Neural progenitor cell (in vitro differentiated cells): ENCODE measurements at regions not wholly inside any gene's neighbourhood (a gene's known extent, or its start where the extent isn't known, plus 50 kb on each side); places are given as distances from the start of the nearest gene placed in this dataset.
"Not testable (repeated sequence)": the region's sequence is repeated elsewhere in the genome, so short reads cannot be mapped to it uniquely, and the experiment has no call there.

Experiments used
- DNase-seq: peaks from one replicate; pipeline ENCODE4 v3.0.0-alpha.2; 2016; ENCODE audit warnings: low spot score
- H2AFZ ChIP-seq: fragments of 200-600 bp; sonication (generic); replicated peaks from 2 replicates; pipeline ENCODE4 v1.6.1; 2016; ENCODE audit warnings: antibody characterized with exemption
- H3F3A ChIP-seq: fragments of 200-600 bp; sonication (generic); 2 replicates; pipeline ENCODE4 v1.6.1; 2016; ENCODE audit warnings: antibody characterized with exemption, low read depth
- H3K27ac ChIP-seq: fragments of 200-600 bp; sonication (generic); 2 replicates; pipeline ENCODE4 v1.5.1; 2016; ENCODE audit warnings: mild to moderate bottlenecking
- H3K27me3 ChIP-seq: fragments of 200-600 bp; sonication (generic); 2 replicates; pipeline ENCODE4 v1.6.1; 2016; ENCODE audit warnings: mild to moderate bottlenecking, moderate library complexity
- H3K36me3 ChIP-seq: fragments of 200-600 bp; sonication (generic); 2 replicates; pipeline ENCODE4 v1.5.1; 2016
- H3K4me1 ChIP-seq: fragments of 200-600 bp; sonication (generic); 2 replicates; pipeline ENCODE4 v1.6.1; 2016; ENCODE audit warnings: mixed run types
- H3K4me2 ChIP-seq: fragments of 200-600 bp; sonication (generic); 2 replicates; pipeline ENCODE4 v1.6.1; 2016
- H3K4me3 ChIP-seq: fragments of 200-600 bp; sonication (generic); 2 replicates; pipeline ENCODE4 v1.5.1; 2016
- H3K79me2 ChIP-seq: fragments of 200-600 bp; sonication (generic); 2 replicates; pipeline ENCODE4 v1.6.1; 2016; ENCODE audit warnings: low read depth
- H3K9ac ChIP-seq: fragments of 200-600 bp; sonication (generic); 2 replicates; pipeline ENCODE4 v1.6.1; 2016
- H3K9me3 ChIP-seq: fragments of 200-600 bp; sonication (generic); 2 replicates; pipeline ENCODE4 v1.5.1; 2016; ENCODE audit warnings: low read depth
- H4K20me1 ChIP-seq: fragments of 200-600 bp; sonication (generic); 2 replicates; pipeline ENCODE4 v1.6.1; 2016; ENCODE audit warnings: low read depth
- H3K27ac Mint-ChIP-seq: 3 replicates; pipeline ENCODE4 v1.8.0; 2021; ENCODE audit warnings: mixed read lengths
- H3K27me3 Mint-ChIP-seq: 2 replicates; pipeline ENCODE4 v1.8.0; 2022; ENCODE audit warnings: low read depth, mild to moderate bottlenecking, inconsistent platforms, moderate library complexity, mixed read lengths; ENCODE audit not compliant: insufficient read depth
- H3K36me3 Mint-ChIP-seq: 3 replicates; pipeline ENCODE4 v1.8.0; 2021; ENCODE audit warnings: mixed read lengths
- H3K4me1 Mint-ChIP-seq: 3 replicates; pipeline ENCODE4 v1.8.0; 2021; ENCODE audit warnings: mixed read lengths
- H3K4me3 Mint-ChIP-seq: 3 replicates; pipeline ENCODE4 v1.8.0; 2021; ENCODE audit warnings: mild to moderate bottlenecking, moderate library complexity, mixed read lengths
- H3K9me3 Mint-ChIP-seq: 3 replicates; pipeline ENCODE4 v1.8.0; 2020; ENCODE audit warnings: mixed read lengths
- EZH2 ChIP-seq: fragments of 200-600 bp; sonication (generic); IDR thresholded peaks from 2 replicates; pipeline ENCODE4 v1.6.1; 2017; ENCODE audit warnings: antibody characterized with exemption, mild to moderate bottlenecking, moderate library complexity
- EZH2phosphoT487 ChIP-seq: fragments of 200-600 bp; sonication (generic); IDR thresholded peaks from 2 replicates; pipeline ENCODE4 v1.6.1; 2017; ENCODE audit warnings: antibody characterized with exemption
- TF ChIP-seq, protein P1 (sequence below): fragments of 200-600 bp; sonication (generic); IDR thresholded peaks from 2 replicates; pipeline ENCODE4 v1.5.1; 2017; ENCODE audit warnings: antibody characterized with exemption, mild to moderate bottlenecking

DNA sequence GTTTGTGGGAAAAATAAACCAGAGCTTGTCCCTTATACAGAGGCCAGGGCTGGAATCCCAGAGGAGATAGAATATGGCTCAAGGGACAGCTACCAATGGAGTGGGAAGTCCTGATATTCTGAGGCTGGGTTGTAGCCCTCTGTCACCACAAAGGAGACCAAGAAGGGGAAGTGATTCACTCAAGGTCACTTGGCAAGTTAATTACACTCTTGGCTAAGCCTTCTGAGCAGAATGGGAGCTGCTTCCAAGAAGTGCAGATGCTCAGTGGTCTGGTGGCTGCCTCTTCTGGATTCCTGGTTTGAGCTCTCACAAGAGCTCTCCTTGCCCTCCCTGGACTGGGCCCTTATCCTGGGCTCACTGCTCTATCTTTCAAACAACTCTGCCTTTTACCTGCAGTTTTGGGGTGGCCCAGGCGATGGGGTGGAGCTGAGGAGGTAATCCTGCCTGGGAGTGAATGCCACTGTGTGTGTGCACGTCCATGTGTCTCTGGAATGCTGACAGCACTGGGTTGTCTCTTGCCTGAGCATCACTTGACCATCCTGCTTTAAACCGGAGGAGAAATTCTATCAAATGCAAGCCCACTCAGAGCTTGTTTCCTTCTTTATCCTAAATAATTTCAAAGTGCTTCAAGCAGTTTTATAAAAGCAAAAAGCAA, 168.2 kb downstream of the KCNS3 start:
- no peak overlapping the region for H3K27ac Mint-ChIP-seq
- no peak for DNase-seq
- H3K4me3 Mint-ChIP-seq = no peak overlapping the region

DNA sequence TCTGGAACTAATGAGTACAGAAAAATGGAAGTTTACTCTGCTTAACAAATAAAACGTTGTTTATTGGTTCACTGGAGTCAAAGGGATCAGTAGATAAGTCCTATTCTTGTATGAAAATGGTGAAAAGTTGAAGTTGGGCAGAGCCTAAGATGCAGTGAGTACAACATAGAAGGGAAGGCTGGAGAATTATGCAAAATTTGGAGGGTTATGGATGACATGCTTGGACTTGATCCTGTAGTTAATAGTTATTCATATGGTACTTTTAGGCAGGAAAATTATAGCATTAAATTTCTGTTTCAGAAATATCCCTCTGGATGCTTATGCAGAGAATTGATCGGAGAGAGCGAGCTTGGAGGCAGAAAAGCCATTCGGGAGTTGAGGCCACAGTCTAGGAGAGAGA, 167.6 kb downstream of the KCNS3 start:
- H3K4me1 ChIP-seq = no peaks in the 10 kb centered on the region
- H3F3A ChIP-seq = no peaks in the 10 kb centered on the region
- no peak overlapping the region for H3K4me2 ChIP-seq
- Mint-ChIP-seq H3K36me3 (no peaks in the 10 kb centered on the region), H3K27me3 (peaks cover 9% of the 10 kb centered on the region), H3K27ac (no peak overlapping the region), H3K9me3 (no peaks in the 10 kb centered on the region), H3K4me3 (no peak overlapping the region), H3K4me1 (no peaks in the 10 kb centered on the region)
- H3K79me2 ChIP-seq = no peaks in the 10 kb centered on the region
- H2AFZ ChIP-seq = no peak overlapping the region
- no peaks in the 10 kb centered on the region for H3K9me3 ChIP-seq
- H3K36me3 ChIP-seq = no peaks in the 10 kb centered on the region
- no peak for TF ChIP-seq EZH2
- no peak for TF ChIP-seq EZH2phosphoT487
- TF ChIP-seq, protein P1, sequence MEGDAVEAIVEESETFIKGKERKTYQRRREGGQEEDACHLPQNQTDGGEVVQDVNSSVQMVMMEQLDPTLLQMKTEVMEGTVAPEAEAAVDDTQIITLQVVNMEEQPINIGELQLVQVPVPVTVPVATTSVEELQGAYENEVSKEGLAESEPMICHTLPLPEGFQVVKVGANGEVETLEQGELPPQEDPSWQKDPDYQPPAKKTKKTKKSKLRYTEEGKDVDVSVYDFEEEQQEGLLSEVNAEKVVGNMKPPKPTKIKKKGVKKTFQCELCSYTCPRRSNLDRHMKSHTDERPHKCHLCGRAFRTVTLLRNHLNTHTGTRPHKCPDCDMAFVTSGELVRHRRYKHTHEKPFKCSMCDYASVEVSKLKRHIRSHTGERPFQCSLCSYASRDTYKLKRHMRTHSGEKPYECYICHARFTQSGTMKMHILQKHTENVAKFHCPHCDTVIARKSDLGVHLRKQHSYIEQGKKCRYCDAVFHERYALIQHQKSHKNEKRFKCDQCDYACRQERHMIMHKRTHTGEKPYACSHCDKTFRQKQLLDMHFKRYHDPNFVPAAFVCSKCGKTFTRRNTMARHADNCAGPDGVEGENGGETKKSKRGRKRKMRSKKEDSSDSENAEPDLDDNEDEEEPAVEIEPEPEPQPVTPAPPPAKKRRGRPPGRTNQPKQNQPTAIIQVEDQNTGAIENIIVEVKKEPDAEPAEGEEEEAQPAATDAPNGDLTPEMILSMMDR = no peak
- H3K27ac ChIP-seq = no peak overlapping the region
- DNase-seq = no peak
- no peak overlapping the region for H3K9ac ChIP-seq
- H3K4me3 ChIP-seq = no peak overlapping the region
- H3K27me3 ChIP-seq = no peaks in the 10 kb centered on the region
- no peaks in the 10 kb centered on the region for H4K20me1 ChIP-seq

More for the DNA sequence above, 168.2 kb downstream of the KCNS3 start:
- H3K36me3 Mint-ChIP-seq = no peaks in the 10 kb centered on the region
- no peaks in the 10 kb centered on the region for H3K4me1 ChIP-seq
- no peak overlapping the region for H2AFZ ChIP-seq
- H3K27me3 ChIP-seq = no peaks in the 10 kb centered on the region
- H3K27me3 Mint-ChIP-seq = peaks cover 11% of the 10 kb centered on the region
- no peaks in the 10 kb centered on the region for H3K9me3 ChIP-seq
- H3K4me3 ChIP-seq = no peak overlapping the region
- TF ChIP-seq, protein P1 = no peak
- TF ChIP-seq EZH2phosphoT487 (no peak), EZH2 (no peak)
- H4K20me1 ChIP-seq = no peaks in the 10 kb centered on the region
- no peak overlapping the region for H3K27ac ChIP-seq
- no peaks in the 10 kb centered on the region for H3K9me3 Mint-ChIP-seq
- H3K36me3 ChIP-seq = no peaks in the 10 kb centered on the region
- no peaks in the 10 kb centered on the region for H3K79me2 ChIP-seq
- H3F3A ChIP-seq = no peaks in the 10 kb centered on the region
- H3K4me2 ChIP-seq = no peak overlapping the region
- no peaks in the 10 kb centered on the region for H3K4me1 Mint-ChIP-seq
- no peak overlapping the region for H3K9ac ChIP-seq

DNA sequence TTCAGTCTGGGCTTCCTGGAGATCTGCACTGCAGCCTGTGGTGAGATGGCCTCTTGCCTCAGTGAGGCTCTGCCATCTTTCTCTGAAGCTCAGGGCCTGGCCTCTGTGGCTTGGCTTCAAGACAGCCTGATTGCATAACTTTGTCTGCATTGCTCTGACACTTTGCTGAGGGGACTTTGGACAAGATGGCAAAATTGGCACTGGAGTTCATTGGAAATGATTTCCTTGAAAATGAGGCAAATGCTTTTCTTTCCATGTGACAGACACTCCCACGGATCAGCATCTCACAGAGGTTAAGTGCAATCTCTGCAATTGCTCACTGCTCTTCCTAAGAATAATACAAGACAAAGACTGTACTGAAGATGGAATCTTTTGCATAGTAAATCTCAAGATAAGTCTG, 166.8 kb downstream of the KCNS3 start:
- no peaks in the 10 kb centered on the region for H3K4me1 Mint-ChIP-seq
- no peak overlapping the region for H3K9ac ChIP-seq
- no peaks in the 10 kb centered on the region for H3K9me3 ChIP-seq
- H3K36me3 ChIP-seq = no peaks in the 10 kb centered on the region
- H3K27me3 Mint-ChIP-seq = peaks cover 7% of the 10 kb centered on the region
- H3K9me3 Mint-ChIP-seq = no peaks in the 10 kb centered on the region
- H3K4me2 ChIP-seq = no peak overlapping the region
- H3K27ac Mint-ChIP-seq = no peak overlapping the region
- no peaks in the 10 kb centered on the region for H3K36me3 Mint-ChIP-seq
- no peak for DNase-seq
- H3K79me2 ChIP-seq = no peaks in the 10 kb centered on the region
- H3K4me3 Mint-ChIP-seq = no peak overlapping the region
- no peak overlapping the region for H3K4me3 ChIP-seq
- no peaks in the 10 kb centered on the region for H3K4me1 ChIP-seq
- TF ChIP-seq EZH2 (no peak), EZH2phosphoT487 (no peak)
- TF ChIP-seq, protein P1 = no peak
- no peaks in the 10 kb centered on the region for H3K27me3 ChIP-seq
- H4K20me1 ChIP-seq = no peaks in the 10 kb centered on the region
- H3K27ac ChIP-seq = no peak overlapping the region
- H2AFZ ChIP-seq = no peak overlapping the region
- no peaks in the 10 kb centered on the region for H3F3A ChIP-seq

DNA sequence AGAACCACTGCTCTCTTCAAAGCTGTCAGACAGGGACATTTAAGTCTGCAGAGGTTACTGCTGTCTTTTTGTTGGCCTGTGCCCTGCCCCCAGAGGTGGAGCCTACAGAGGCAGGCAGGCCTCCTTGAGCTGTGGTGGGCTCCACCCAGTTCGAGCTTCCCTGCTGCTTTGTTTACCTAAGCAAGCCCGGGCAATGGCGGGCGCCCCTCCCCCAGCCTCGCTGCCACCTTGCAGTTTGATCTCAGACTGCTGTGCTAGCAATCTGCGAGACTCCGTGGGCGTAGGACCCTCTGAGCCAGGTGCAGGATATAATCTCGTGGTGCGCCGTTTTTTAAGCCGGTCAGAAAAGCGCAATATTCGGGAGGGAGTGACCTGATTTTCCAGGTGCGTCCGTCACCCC, 138.9 kb downstream of the KCNS3 start:
- not testable (repeated sequence) for H2AFZ ChIP-seq, H3K27me3 Mint-ChIP-seq, H3K36me3 ChIP-seq, H3F3A ChIP-seq, H3K4me2 ChIP-seq, H3K9me3 ChIP-seq, H4K20me1 ChIP-seq, H3K27ac ChIP-seq, H3K27me3 ChIP-seq, H3K9ac ChIP-seq, H3K4me3 Mint-ChIP-seq, H3K36me3 Mint-ChIP-seq, H3K4me1 Mint-ChIP-seq, DNase-seq, H3K4me1 ChIP-seq, H3K27ac Mint-ChIP-seq, H3K4me3 ChIP-seq, H3K79me2 ChIP-seq
- H3K9me3 Mint-ChIP-seq = peaks cover 14% of the 10 kb centered on the region
